Heart left ventricle (tissue), 16 donors: ENCODE measurements at regions not wholly inside any gene's neighbourhood (a gene's known extent, or its start where the extent isn't known, plus 50 kb on each side); places are given as distances from the start of the nearest gene placed in this dataset.

Experiments
- ATAC-seq, 4 donors: fragments of 200-7000 bp; cut with Tn5 transposase; one replicate each; pipeline ENCODE4 v1.9.1; 2020 to 2022; ENCODE audit warnings: moderate library complexity in 4 of 4, mild to moderate bottlenecking in 3 of 4, moderate number of reproducible peaks in 1 of 4
- DNase-seq, 5 donors: peaks; one replicate each; pipeline ENCODE4 v3.0.0-alpha.2; 2020
- H3K27ac ChIP-seq, 12 donors: fragments of 200-600 bp; sonication (generic) in 4 of 12; one replicate each; pipeline versions ENCODE4 v1.5.0 to v1.8.0; 2016 to 2022; ENCODE audit warnings: mild to moderate bottlenecking in 2 of 12
- H3K27me3 ChIP-seq, 9 donors: fragments of 200-600 bp; sonication (generic) in 2 of 9; one replicate each; pipeline versions ENCODE4 v1.5.1 to v1.8.0; 2016 to 2022; ENCODE audit warnings: mild to moderate bottlenecking in 3 of 9
- H3K36me3 ChIP-seq, 9 donors: fragments of 200-600 bp; sonication (generic) in 2 of 9; one replicate each; pipeline versions ENCODE4 v1.5.0 to v1.8.0; 2018 to 2022; ENCODE audit warnings: mild to moderate bottlenecking in 2 of 9
- H3K4me1 ChIP-seq, 12 donors: fragments of 200-600 bp; sonication (generic) in 4 of 12; one replicate each; pipeline versions ENCODE4 v1.5.0 to v1.8.0; 2016 to 2022; ENCODE audit warnings: mild to moderate bottlenecking in 3 of 12
- H3K4me3 ChIP-seq, 12 donors: fragments of 200-600 bp; sonication (generic) in 4 of 12; one replicate each; pipeline versions ENCODE4 v1.5.0 to v1.8.0; 2017 to 2022; ENCODE audit warnings: mild to moderate bottlenecking in 9 of 12, moderate library complexity in 4 of 12
- H3K9me3 ChIP-seq, 12 donors: fragments of 200-600 bp; sonication (generic) in 4 of 12; one replicate each; pipeline versions ENCODE4 v1.5.0 to v1.8.0; 2016 to 2022; ENCODE audit warnings: mild to moderate bottlenecking in 1 of 12
- CTCF ChIP-seq, 12 donors: fragments of 200-600 bp; sonication (generic) in 4 of 12; IDR thresholded peaks; one replicate each; pipeline versions ENCODE4 v1.5.0 to v1.8.0; 2018 to 2022; ENCODE audit warnings: antibody characterized with exemption in 12 of 12, mild to moderate bottlenecking in 5 of 12
- POLR2A ChIP-seq, 2 donors: fragments of 450-650 bp; IDR thresholded peaks; one replicate each; pipeline ENCODE4 v1.6.1; 2017; ENCODE audit warnings: antibody characterized with exemption in 2 of 2, mild to moderate bottlenecking in 2 of 2, moderate library complexity in 2 of 2
- WGBS, 4 donors: extraction: QIAGEN DNeasy Blood & Tissue Kit in 2 of 4; methylation state at CpG; one replicate each; pipeline versions ENCODE4 v1.1.5 to v1.1.7; 2013 to 2018; 5-methylcytosine and 5-hydroxymethylcytosine counted together
- intact Hi-C, 10 donors: fragments of 100-400 bp; cut with DNase I; formaldehyde crosslinking; loops; one replicate each; pipeline versions ENCODE4 v1.11.1 to v1.14.2; 2022
- donor health status: ischemic (EF 13 %, LVEDD 7.1; RV severe dilation, severe dysfunction).
- donor health status: healthy with polysubstance abuse.
- donor health status: DM: no; HTN: yes; CAD: no.
- donor health status: DM: no; HTN: no; CAD: no.
- donor health status: ischemic (EF 25% LVEDD 6.9; RV normal size, moderate dysfunction).
- donor health status: ischemic (EF 25% LVEDD 5.7; RV mildly dilated, moderate dysfunction).
- donor health status: healthy.
- donor health status: DM: yes; HTN: yes; CAD: no.
- donor health status: ischemic (EF 35%, LVEDD 5.7; RV mildly dilated, moderate dysfunction).
- donor health status: nonischemic (EF 11% LVEDD 7.7; RV severe dilation, severe dysfunction).
- donor health status: DM: yes; HTN: yes; CAD: no.
- donor health status: PGD.
- donor health status: ischemic (EF 29% LVEDD 5.4; RV normal size, mild dysfunction).
- donor health status: nonischemic (EF 23%, LVEDD 6.1; RV moderate dilation, normal function).

GRCh38 chr15:58264053-58264971, 126.1 kb downstream of the AQP9 start:
- Histone ChIP-seq H3K36me3 (no peaks in the 10 kb centered on the region), H3K27me3 (no peaks in the 10 kb centered on the region), H3K27ac (no peak overlapping the region), H3K9me3 (peaks cover 0 to 9% (median 0%) of the 10 kb centered on the region in 12 donors), H3K4me3 (no peak overlapping the region), H3K4me1 (peaks cover 0 to 22% (median 6%) of the 10 kb centered on the region in 12 donors)
- DNase-seq (no peak), ATAC-seq (no peak)
- WGBS, 4 donors: 79 to 85% (median 83%) methylated on average over 4 of the region's 4 CpGs
- intact Hi-C loops: loop anchor here in 5 of 10 donors (10.0 kb wide), 6 partner anchors 260 to 510 kb away; partner anchors contain the start of genes ADAM10 (in 2 of the 5) and MINDY2 (in 1 of the 5)
- TF ChIP-seq CTCF (IDR thresholded peaks at IDR 0.05) (no peak), POLR2A (IDR thresholded peaks at IDR 0.05) (no peak)

GRCh38 chr15:58267051-58267450, 128.9 kb downstream of the AQP9 start:
- H3K4me1 ChIP-seq: peaks cover 0 to 6% (median 0%) of the 10 kb centered on the region in 12 donors
- peaks cover 0 to 19% (median 7%) of the 10 kb centered on the region in 12 donors for H3K9me3 ChIP-seq
- TF ChIP-seq CTCF (IDR thresholded peaks at IDR 0.05) (no peak), POLR2A (IDR thresholded peaks at IDR 0.05) (no peak)
- DNase-seq (no peak), ATAC-seq (no peak)
- intact Hi-C loops: loop anchor here in 5 of 10 donors (10.0 kb wide), 6 partner anchors 258 to 508 kb away; partner anchors contain the start of genes ADAM10 (in 2 of the 5) and MINDY2 (in 1 of the 5)
- no peak overlapping the region for H3K27ac ChIP-seq
- H3K4me3 ChIP-seq: no peak overlapping the region
- H3K27me3 ChIP-seq: no peaks in the 10 kb centered on the region
- H3K36me3 ChIP-seq: no peaks in the 10 kb centered on the region
- 36 to 88% (median 56%) methylated on average over 1 of the region's 1 CpG for WGBS, 4 donors

- Histone ChIP-seq H3K4me3 (no peak overlapping the region), H3K27ac (no peak overlapping the region), H3K4me1 (peaks cover 0 to 6% (median 0%) of the 10 kb centered on the region in 12 donors), H3K9me3 (peaks cover 0 to 23% (median 7%) of the 10 kb centered on the region in 12 donors), H3K27me3 (no peaks in the 10 kb centered on the region), H3K36me3 (no peaks in the 10 kb centered on the region)
- no peak for ATAC-seq
- no peak for DNase-seq
- intact Hi-C loops: loop anchor here in 5 of 10 donors (10.0 kb wide), 6 partner anchors 256 to 506 kb away; partner anchors contain the start of genes ADAM10 (in 2 of the 5) and MINDY2 (in 1 of the 5)
- TF ChIP-seq POLR2A (IDR thresholded peaks at IDR 0.05) (no peak), CTCF (IDR thresholded peaks at IDR 0.05) (no peak)
- 85 to 95% (median 88%) methylated on average over 5 of the region's 5 CpGs for WGBS, 4 donors
These were observed 130.6 kb downstream of the AQP9 start for GRCh38 chr15:58268746-58269267.
